ENCODE measurements at regions not wholly inside any gene's neighbourhood (a gene's known extent, or its start where the extent isn't known, plus 50 kb on each side); places are given as distances from the start of the nearest gene placed in this dataset.

DNA sequence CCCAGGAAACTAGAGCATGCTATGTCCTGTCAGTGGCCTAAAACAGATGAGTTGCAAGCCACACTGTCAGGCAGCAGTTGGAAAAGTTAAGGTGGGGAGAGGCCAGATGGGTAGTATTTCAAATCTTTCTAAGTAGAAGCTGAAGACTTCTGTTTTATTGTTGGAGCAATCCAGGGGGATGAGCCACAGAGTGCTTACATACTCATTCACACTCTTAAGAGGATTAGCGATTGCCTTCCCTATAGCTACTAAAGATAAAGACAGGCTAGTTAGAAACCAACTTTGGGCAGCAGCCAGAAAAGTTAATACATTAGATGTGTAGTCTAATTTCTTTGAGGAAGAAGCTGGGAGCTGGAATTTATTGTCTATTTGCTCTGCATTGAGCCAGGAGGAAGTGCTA lies 61.7 kb upstream of the ELAVL2 start:
- H3F3A ChIP-seq (ENCODE audit: insufficient read depth, low read length, poor library complexity, severe bottlenecking) = no peaks in the 10 kb centered on the region
- H3K4me2 ChIP-seq (ENCODE audit: low read length) = no peak overlapping the region
- H4K20me1 ChIP-seq (ENCODE audit: insufficient read depth) = no peaks in the 10 kb centered on the region
- no peak overlapping the region for H3K9ac ChIP-seq (ENCODE audit: low read length)
- no peaks in the 10 kb centered on the region for H3K9me3 ChIP-seq (ENCODE audit: low read length)
- no peak for TF ChIP-seq EP300 (conservative IDR thresholded peaks at IDR 0.05; ENCODE audit: poor library complexity, severe bottlenecking)
- no peak for TF ChIP-seq MXI1 (conservative IDR thresholded peaks at IDR 0.05; ENCODE audit: poor library complexity, severe bottlenecking)
- no peak for TF ChIP-seq POLR2AphosphoS5 (IDR thresholded peaks at IDR 0.05)
- TF ChIP-seq SMC3 (conservative IDR thresholded peaks at IDR 0.05; ENCODE audit: poor library complexity) = no peak
- no peak for TF ChIP-seq REST (IDR thresholded peaks at IDR 0.05; ENCODE audit: borderline replicate concordance)
- TF ChIP-seq, protein P1, sequence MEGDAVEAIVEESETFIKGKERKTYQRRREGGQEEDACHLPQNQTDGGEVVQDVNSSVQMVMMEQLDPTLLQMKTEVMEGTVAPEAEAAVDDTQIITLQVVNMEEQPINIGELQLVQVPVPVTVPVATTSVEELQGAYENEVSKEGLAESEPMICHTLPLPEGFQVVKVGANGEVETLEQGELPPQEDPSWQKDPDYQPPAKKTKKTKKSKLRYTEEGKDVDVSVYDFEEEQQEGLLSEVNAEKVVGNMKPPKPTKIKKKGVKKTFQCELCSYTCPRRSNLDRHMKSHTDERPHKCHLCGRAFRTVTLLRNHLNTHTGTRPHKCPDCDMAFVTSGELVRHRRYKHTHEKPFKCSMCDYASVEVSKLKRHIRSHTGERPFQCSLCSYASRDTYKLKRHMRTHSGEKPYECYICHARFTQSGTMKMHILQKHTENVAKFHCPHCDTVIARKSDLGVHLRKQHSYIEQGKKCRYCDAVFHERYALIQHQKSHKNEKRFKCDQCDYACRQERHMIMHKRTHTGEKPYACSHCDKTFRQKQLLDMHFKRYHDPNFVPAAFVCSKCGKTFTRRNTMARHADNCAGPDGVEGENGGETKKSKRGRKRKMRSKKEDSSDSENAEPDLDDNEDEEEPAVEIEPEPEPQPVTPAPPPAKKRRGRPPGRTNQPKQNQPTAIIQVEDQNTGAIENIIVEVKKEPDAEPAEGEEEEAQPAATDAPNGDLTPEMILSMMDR (IDR thresholded peaks at IDR 0.05; ENCODE audit: poor library complexity, severe bottlenecking) = no peak
- TF ChIP-seq RAD21 (conservative IDR thresholded peaks at IDR 0.05) = no peak
- no peak for TF ChIP-seq EZH2 (IDR thresholded peaks at IDR 0.05; ENCODE audit: borderline replicate concordance, insufficient read depth, low read length, poor library complexity, severe bottlenecking)
- no peak for TF ChIP-seq TAF1 (IDR thresholded peaks at IDR 0.05; ENCODE audit: low read depth)
- no peaks in the 10 kb centered on the region for H3K79me2 ChIP-seq (replicated peaks; ENCODE audit: insufficient read depth, low read length)
- H3K36me3 ChIP-seq (ENCODE audit: insufficient read depth, low read length) = no peaks in the 10 kb centered on the region
- H3K27ac ChIP-seq (ENCODE audit: low read length) = no peak overlapping the region
- no peaks in the 10 kb centered on the region for H3K27me3 ChIP-seq (ENCODE audit: insufficient read depth, low read depth, low read length)
- H2AFZ ChIP-seq (ENCODE audit: low read depth, low read length) = no peak overlapping the region
- no peaks in the 10 kb centered on the region for H3K9me2 ChIP-seq (ENCODE audit: insufficient read depth, low read length)
- H3K4me3 ChIP-seq (ENCODE audit: low read length) = no peak overlapping the region
